DOHH2 (cell line): ENCODE measurements at regions not wholly inside any gene's neighbourhood (a gene's known extent, or its start where the extent isn't known, plus 50 kb on each side); places are given as distances from the start of the nearest gene placed in this dataset.

Experiments used
- EZH2phosphoT487 ChIP-seq: fragments of 200-600 bp; sonication (generic); IDR thresholded peaks from 2 replicates; pipeline ENCODE4 v1.6.1; 2017; ENCODE audit warnings: borderline replicate concordance, mild to moderate bottlenecking, antibody characterized with exemption, low read length, moderate library complexity, mixed read lengths
- TF ChIP-seq, protein P1 (sequence below): fragments of 200-600 bp; sonication (generic); IDR thresholded peaks from one replicate; pipeline ENCODE4 v1.5.1; 2014; ENCODE audit warnings: antibody characterized with exemption, mild to moderate bottlenecking, low read depth, low read length; ENCODE audit not compliant: poor library complexity, severe bottlenecking

DNA sequence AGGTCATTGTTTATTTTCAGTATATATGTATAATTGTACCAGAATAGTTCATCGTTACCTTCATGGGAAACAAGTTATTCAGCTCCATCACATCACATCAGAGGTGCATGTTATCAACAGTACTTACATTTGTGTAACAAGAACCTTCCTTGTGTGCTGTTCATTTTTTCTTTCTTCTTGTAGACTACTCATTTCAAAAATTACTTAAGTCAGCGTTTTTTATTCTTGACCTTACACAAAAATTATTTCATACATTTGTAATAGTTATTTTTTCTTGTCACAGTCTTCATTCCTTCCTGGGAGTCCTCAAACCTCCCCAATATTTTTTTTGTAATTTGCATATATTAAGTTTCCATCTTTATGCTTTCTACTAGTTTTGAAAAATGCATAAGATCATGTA is 725.7 kb upstream of the ADGRB3 start:
- TF ChIP-seq, protein P1, sequence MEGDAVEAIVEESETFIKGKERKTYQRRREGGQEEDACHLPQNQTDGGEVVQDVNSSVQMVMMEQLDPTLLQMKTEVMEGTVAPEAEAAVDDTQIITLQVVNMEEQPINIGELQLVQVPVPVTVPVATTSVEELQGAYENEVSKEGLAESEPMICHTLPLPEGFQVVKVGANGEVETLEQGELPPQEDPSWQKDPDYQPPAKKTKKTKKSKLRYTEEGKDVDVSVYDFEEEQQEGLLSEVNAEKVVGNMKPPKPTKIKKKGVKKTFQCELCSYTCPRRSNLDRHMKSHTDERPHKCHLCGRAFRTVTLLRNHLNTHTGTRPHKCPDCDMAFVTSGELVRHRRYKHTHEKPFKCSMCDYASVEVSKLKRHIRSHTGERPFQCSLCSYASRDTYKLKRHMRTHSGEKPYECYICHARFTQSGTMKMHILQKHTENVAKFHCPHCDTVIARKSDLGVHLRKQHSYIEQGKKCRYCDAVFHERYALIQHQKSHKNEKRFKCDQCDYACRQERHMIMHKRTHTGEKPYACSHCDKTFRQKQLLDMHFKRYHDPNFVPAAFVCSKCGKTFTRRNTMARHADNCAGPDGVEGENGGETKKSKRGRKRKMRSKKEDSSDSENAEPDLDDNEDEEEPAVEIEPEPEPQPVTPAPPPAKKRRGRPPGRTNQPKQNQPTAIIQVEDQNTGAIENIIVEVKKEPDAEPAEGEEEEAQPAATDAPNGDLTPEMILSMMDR, result no peak
- TF ChIP-seq EZH2phosphoT487, result no peak
